K562 (cell line): ENCODE measurements at regions not wholly inside any gene's neighbourhood (a gene's known extent, or its start where the extent isn't known, plus 50 kb on each side); places are given as distances from the start of the nearest gene placed in this dataset.

ENCODE experiments used
- ATAC-seq: fragments of 200-7000 bp; cut with Tn5 transposase; 3 replicates; pipeline ENCODE4 v1.9.1; 2020; ENCODE audit warnings: moderate library complexity
- BruUV-seq: library from RNA; stranded (reverse); fragments of 400-500 nt; replicated peaks from 2 replicates; lab custom pipeline; 2021; lab: Mats Ljungman, UMichigan
- CTCF ChIA-PET: fragments of 300-600 bp; formaldehyde crosslinking; extraction: SDS; loops from one replicate; lab custom pipeline; 2021; ENCODE audit warnings: low intra/inter-chr PET ratio; lab: Yijun Ruan, JAX
- POLR2A ChIA-PET: fragments of 300-600, 350-650 bp; sonication (Branson Sonifier 250); formaldehyde crosslinking; extraction: SDS; loops from one replicate; lab custom pipeline; 2021; ENCODE audit warnings: antibody characterized with exemption, inconsistent platforms; lab: Yijun Ruan, JAX
- DNase-seq, 4 experiments: peaks; one replicate each; pipeline versions ENCODE4 v3.0.0 to v3.0.0-alpha.2; 2011 to 2018; ENCODE audit warnings: low spot score in 3 of 4, mixed read lengths in 3 of 4; ENCODE audit errors: extremely low read depth in 1 of 4
- FAIRE-seq: peaks from 2 replicates; lab custom pipeline; 2011; peaks lifted over from hg19 to GRCh38; lab: Jason Lieb, UNC
- H2AFZ ChIP-seq: 2 replicates; pipeline ENCODE4 v1.6.0; 2011; ENCODE audit warnings: low read depth, low read length, control low read depth, inconsistent platforms
- H3K27ac ChIP-seq: fragments of 200-600 bp; 3 replicates; pipeline ENCODE4 v1.8.0; 2011; ENCODE audit warnings: low read depth, mild to moderate bottlenecking, control low read depth, inconsistent platforms, low read length, moderate library complexity, mixed read lengths; ENCODE audit errors: extremely low read depth
- H3K27me3 ChIP-seq, 2 experiments: fragments of 300-600 bp in 1 of 2; 2 replicates in 1 of 2; 3 replicates in 1 of 2; pipeline versions ENCODE4 v1.6.0 to v1.8.0; 2011; ENCODE audit warnings: inconsistent platforms in 2 of 2, low read length in 2 of 2, mild to moderate bottlenecking in 1 of 2, mixed read lengths in 1 of 2, moderate library complexity in 1 of 2; ENCODE audit not compliant: control insufficient read depth in 2 of 2, insufficient read depth in 2 of 2
- H3K36me3 ChIP-seq: fragments of 300-600 bp; 3 replicates; pipeline ENCODE4 v1.8.0; 2011; ENCODE audit warnings: mild to moderate bottlenecking, low read length, inconsistent platforms; ENCODE audit not compliant: control insufficient read depth, insufficient read depth
- H3K4me1 ChIP-seq, 2 experiments: fragments of 200-600 bp in 1 of 2; replicated peaks in 1 of 2; 2 replicates in 1 of 2; 3 replicates in 1 of 2; pipeline versions ENCODE4 v1.5.1 to v1.8.0; 2011; ENCODE audit warnings: inconsistent platforms in 2 of 2, low read length in 2 of 2, mild to moderate bottlenecking in 1 of 2, mixed read lengths in 1 of 2, moderate library complexity in 1 of 2; ENCODE audit not compliant: control insufficient read depth in 2 of 2, insufficient read depth in 2 of 2
- H3K4me2 ChIP-seq: 2 replicates; pipeline ENCODE4 v1.6.1; 2011; ENCODE audit warnings: low read length, control low read depth, inconsistent platforms, mixed read lengths; ENCODE audit not compliant: insufficient read depth
- H3K4me3 ChIP-seq: fragments of 200-600 bp; sonication (generic), shearing (Covaris generic); 2 replicates; pipeline ENCODE4 v1.5.1; 2016; ENCODE audit warnings: control low read depth, inconsistent platforms
- H3K79me2 ChIP-seq: fragments of 200-600 bp; 3 replicates; pipeline ENCODE4 v1.8.0; 2011; ENCODE audit warnings: low read length, inconsistent platforms; ENCODE audit not compliant: control insufficient read depth, insufficient read depth
- H3K9ac ChIP-seq, 2 experiments: 2 replicates each; pipeline versions ENCODE4 v1.6.0 to v1.6.1; 2011; ENCODE audit warnings: low read depth in 2 of 2, low read length in 2 of 2, control low read depth in 1 of 2, inconsistent platforms in 1 of 2, mild to moderate bottlenecking in 1 of 2, mixed read lengths in 1 of 2; ENCODE audit not compliant: insufficient read depth in 1 of 2
- H3K9me1 ChIP-seq: one replicate; pipeline ENCODE4 v1.6.0; 2011; ENCODE audit warnings: inconsistent platforms, mild to moderate bottlenecking, low read length, moderate library complexity; ENCODE audit not compliant: control insufficient read depth, insufficient read depth
- H3K9me3 ChIP-seq: replicated peaks from 2 replicates; pipeline ENCODE4 v1.5.1; 2011; ENCODE audit warnings: low read depth, low read length, inconsistent platforms; ENCODE audit not compliant: control insufficient read depth, insufficient read depth
- H4K20me1 ChIP-seq: replicated peaks from 2 replicates; pipeline ENCODE4 v1.6.1; 2011; ENCODE audit warnings: low read length, inconsistent platforms, mixed read lengths; ENCODE audit not compliant: control insufficient read depth, insufficient read depth
- BDP1 ChIP-seq: IDR thresholded peaks from 3 replicates; pipeline ENCODE4 v1.6.1; 2011; ENCODE audit not compliant: insufficient read length, insufficient read depth
- DLX4 ChIP-seq: fragments of 250-450 bp; sonication (Bioruptor Pico); IDR thresholded peaks from 2 replicates; pipeline ENCODE4 v1.6.1; 2021; ENCODE audit warnings: mild to moderate bottlenecking
- E2F5 ChIP-seq: sonication (generic); formaldehyde crosslinking; IDR thresholded peaks from 2 replicates; pipeline ENCODE4 v1.8.0; 2022; ENCODE audit warnings: mild to moderate bottlenecking, missing genetic modification reagents
- ESRRB ChIP-seq: fragments of 250-450 bp; sonication (Bioruptor Pico); IDR thresholded peaks from 2 replicates; pipeline ENCODE4 v1.5.0; 2020; ENCODE audit warnings: mild to moderate bottlenecking, moderate library complexity, borderline replicate concordance
- PYGO2 ChIP-seq: fragments of 450-650 bp; IDR thresholded peaks from 2 replicates; pipeline ENCODE4 v1.6.1; 2016; ENCODE audit warnings: mild to moderate bottlenecking, missing genetic modification characterization, moderate library complexity, missing compliant biosample characterization
- SMAD4 ChIP-seq: fragments of 250-450 bp; sonication (Bioruptor Pico); conservative IDR thresholded peaks from 2 replicates; pipeline ENCODE4 v1.8.0; 2021; ENCODE audit warnings: inconsistent platforms, mild to moderate bottlenecking, moderate library complexity
- TARDBP ChIP-seq: fragments of 450-650 bp; IDR thresholded peaks from 2 replicates; pipeline ENCODE4 v1.6.1; 2016
- ZNF277 ChIP-seq: fragments of 250-450 bp; sonication (Bioruptor Pico); IDR thresholded peaks from 2 replicates; pipeline ENCODE4 v1.8.0; 2022; ENCODE audit warnings: inconsistent platforms, mild to moderate bottlenecking, moderate library complexity, borderline replicate concordance
- ZNF507 ChIP-seq: conservative IDR thresholded peaks from 2 replicates; pipeline ENCODE4 v1.6.1; 2017; ENCODE audit warnings: missing genetic modification characterization, missing compliant biosample characterization
- ZNF57 ChIP-seq: fragments of 450-650 bp; formaldehyde crosslinking; IDR thresholded peaks from 2 replicates; pipeline ENCODE4 v1.4.0; 2020; ENCODE audit warnings: mild to moderate bottlenecking, moderate library complexity
- WGBS: fragments of 100-300 bp; shearing (Covaris generic); methylation state at CpG from one replicate; pipeline ENCODE4 v1.1.6; 2016; ENCODE audit warnings: low coverage, mixed read lengths; ENCODE audit not compliant: insufficient coverage; ENCODE audit errors: missing lambda C conversion rate; 5-methylcytosine and 5-hydroxymethylcytosine counted together
- in situ Hi-C: fragments of 300-500 bp; cut with MboI; formaldehyde crosslinking; loops from 4 replicates; pipeline ENCODE4 v1.15.0; 2018; ENCODE audit warnings: inconsistent platforms, mixed read lengths
- intact Hi-C: fragments of 100-400 bp; cut with micrococcal nuclease; formaldehyde crosslinking; loops from 2 replicates; pipeline ENCODE4 v1.14.2; 2022

- Histone ChIP-seq H3K36me3 (no peaks in the 10 kb centered on the region), H3K79me2 (no peaks in the 10 kb centered on the region), H3K9me1 (no peaks in the 10 kb centered on the region), H3K4me2 (no peak overlapping the region), H3K27me3 (no peaks in the 10 kb centered on the region), H3K4me1 (no peaks in the 10 kb centered on the region), H2AFZ (no peak overlapping the region), H3K9me3 (no peaks in the 10 kb centered on the region), H3K27ac (no peak overlapping the region), H3K4me3 (no peak overlapping the region), H3K9ac (no peak overlapping the region), H4K20me1 (no peaks in the 10 kb centered on the region)
- POLR2A ChIA-PET = no interaction called here
- no peak for TF ChIP-seq ZNF277 (CRISPR knock-in tag)
- TF ChIP-seq PYGO2 (tag) = no peak
- no peak for TF ChIP-seq BDP1
- no peak for TF ChIP-seq DLX4 (CRISPR knock-in tag)
- no peak for TF ChIP-seq SMAD4 (CRISPR knock-in tag)
- no peak for TF ChIP-seq TARDBP
- no peak for TF ChIP-seq ZNF57 (CRISPR knock-in tag)
- no peak for TF ChIP-seq ESRRB (CRISPR knock-in tag)
- no peak for TF ChIP-seq ZNF507 (tag)
- no peak for TF ChIP-seq E2F5 (CRISPR knock-in tag)
- no peak for ATAC-seq
- no TSS peak for BruUV-seq
- intact Hi-C loops (no loop called here), in situ Hi-C loops (no loop called here)
- 0% methylated on average over 3 of the region's 3 CpGs for WGBS
- no peak for FAIRE-seq
- CTCF ChIA-PET = no interaction called here
- no peak for DNase-seq
These were observed 56.3 kb downstream of the AGTR2 start for GRCh38 chrX:116226665-116227484.
